CD14-positive monocyte (primary cell): ENCODE measurements at regions not wholly inside any gene's neighbourhood (a gene's known extent, or its start where the extent isn't known, plus 50 kb on each side); places are given as distances from the start of the nearest gene placed in this dataset.

Source experiments
- DNase-seq, 3 donors: peaks; one replicate each; pipeline ENCODE4 v3.0.0-alpha.2; 2011 to 2022
- H2AFZ ChIP-seq: 2 replicates; pipeline ENCODE4 v1.6.0; 2012; ENCODE audit warnings: mild to moderate bottlenecking, low read depth, low read length, inconsistent platforms; ENCODE audit not compliant: insufficient read depth, poor library complexity, severe bottlenecking
- H3K27ac ChIP-seq, 2 donors: 1 replicate in 1 of 2; 2 replicates in 1 of 2; pipeline ENCODE4 v1.5.1; 2012 to 2013; ENCODE audit warnings: low read length in 2 of 2, control low read depth in 1 of 2, inconsistent platforms in 1 of 2, low read depth in 1 of 2, mild to moderate bottlenecking in 1 of 2
- H3K27me3 ChIP-seq, 2 donors: one replicate each; pipeline versions ENCODE4 v1.6.0 to v1.6.1; 2011 to 2013; ENCODE audit warnings: low read length in 2 of 2; ENCODE audit not compliant: control insufficient read depth in 2 of 2, insufficient read depth in 2 of 2
- H3K36me3 ChIP-seq, 2 donors: replicated peaks in 1 of 2; 1 replicate in 1 of 2; 2 replicates in 1 of 2; pipeline versions ENCODE4 v1.5.1 to v1.6.1; 2012 to 2013; ENCODE audit warnings: low read length in 2 of 2, control low read depth in 1 of 2, inconsistent platforms in 1 of 2, mild to moderate bottlenecking in 1 of 2; ENCODE audit not compliant: insufficient read depth in 2 of 2, control insufficient read depth in 1 of 2
- H3K4me1 ChIP-seq, 2 donors: 1 replicate in 1 of 2; 2 replicates in 1 of 2; pipeline versions ENCODE4 v1.5.1 to v1.6.1; 2012 to 2013; ENCODE audit warnings: low read length in 2 of 2, control low read depth in 1 of 2, inconsistent platforms in 1 of 2, mild to moderate bottlenecking in 1 of 2, moderate library complexity in 1 of 2; ENCODE audit not compliant: insufficient read depth in 2 of 2, control insufficient read depth in 1 of 2
- H3K4me2 ChIP-seq: replicated peaks from 2 replicates; pipeline ENCODE3; 2012; ENCODE audit warnings: low read length, moderate library complexity, mild to moderate bottlenecking; ENCODE audit not compliant: poor library complexity, severe bottlenecking; ENCODE audit errors: extremely low read depth
- H3K4me3 ChIP-seq, 3 experiments: fragments of 200-600 bp in 1 of 3; sonication (generic) in 1 of 3; replicated peaks in 1 of 3; 1 replicate in 2 of 3; 2 replicates in 1 of 3; pipeline ENCODE4 v1.5.1; 2011 to 2013; ENCODE audit warnings: low read length in 3 of 3, mild to moderate bottlenecking in 3 of 3, control low read depth in 2 of 3, low read depth in 2 of 3, inconsistent platforms in 1 of 3, moderate library complexity in 1 of 3
- H3K79me2 ChIP-seq: 2 replicates; pipeline ENCODE4 v1.6.0; 2012; ENCODE audit warnings: mild to moderate bottlenecking, control low read depth, inconsistent platforms, low read length, moderate library complexity; ENCODE audit not compliant: insufficient read depth
- H3K9ac ChIP-seq: 2 replicates; pipeline ENCODE4 v1.6.0; 2017; ENCODE audit warnings: low read length, mild to moderate bottlenecking; ENCODE audit not compliant: insufficient read depth, poor library complexity, severe bottlenecking
- H3K9me3 ChIP-seq, 2 donors: replicated peaks in 1 of 2; 1 replicate in 1 of 2; 2 replicates in 1 of 2; pipeline versions ENCODE4 v1.5.1 to v1.6.1; 2012 to 2013; ENCODE audit warnings: low read length in 2 of 2, control low read depth in 1 of 2; ENCODE audit not compliant: control insufficient read depth in 1 of 2, insufficient read depth in 1 of 2
- H4K20me1 ChIP-seq: 2 replicates; pipeline ENCODE4 v1.6.0; 2012; ENCODE audit warnings: mild to moderate bottlenecking, low read length, control low read depth, moderate library complexity; ENCODE audit not compliant: insufficient read depth
- H3K27ac Mint-ChIP-seq, 7 donors: one replicate each; pipeline ENCODE4 v1.8.0; 2020; ENCODE audit warnings: mild to moderate bottlenecking in 7 of 7, mixed read lengths in 7 of 7, moderate library complexity in 6 of 7, inconsistent platforms in 2 of 7
- H3K27me3 Mint-ChIP-seq, 3 donors: one replicate each; pipeline ENCODE4 v1.8.0; 2021 to 2022; ENCODE audit warnings: low read depth in 3 of 3, mild to moderate bottlenecking in 3 of 3, mixed read lengths in 3 of 3, moderate library complexity in 3 of 3, inconsistent platforms in 1 of 3
- H3K36me3 Mint-ChIP-seq, 2 donors: one replicate each; pipeline ENCODE4 v1.8.0; 2020; ENCODE audit warnings: mixed read lengths in 2 of 2, inconsistent platforms in 1 of 2, mild to moderate bottlenecking in 1 of 2
- H3K4me1 Mint-ChIP-seq: one replicate; pipeline ENCODE4 v1.8.0; 2020; ENCODE audit warnings: mild to moderate bottlenecking, mixed read lengths
- H3K4me3 Mint-ChIP-seq, 2 donors: one replicate each; pipeline ENCODE4 v1.8.0; 2020; ENCODE audit warnings: mild to moderate bottlenecking in 2 of 2, mixed read lengths in 2 of 2, moderate library complexity in 1 of 2
- H3K9me3 Mint-ChIP-seq, 7 donors: one replicate each; pipeline ENCODE4 v1.8.0; 2020 to 2022; ENCODE audit warnings: mixed read lengths in 7 of 7, mild to moderate bottlenecking in 6 of 7, moderate library complexity in 6 of 7, inconsistent platforms in 2 of 7
- WGBS: methylation state at CpG from one replicate; pipeline ENCODE4 v1.1.5; 2013; ENCODE audit warnings: missing lambda C conversion rate; ENCODE audit not compliant: insufficient coverage; 5-methylcytosine and 5-hydroxymethylcytosine counted together
- intact Hi-C, 2 donors: fragments of 100-400 bp; cut with micrococcal nuclease; formaldehyde crosslinking; loops; one replicate each; pipeline versions ENCODE4 v1.15.0 to v1.15.1; 2023
- TF ChIP-seq, protein P1 (sequence below): fragments of 200-600 bp; IDR thresholded peaks from one replicate; pipeline ENCODE4 v1.8.0; 2022; ENCODE audit warnings: antibody characterized with exemption, mild to moderate bottlenecking

DNA sequence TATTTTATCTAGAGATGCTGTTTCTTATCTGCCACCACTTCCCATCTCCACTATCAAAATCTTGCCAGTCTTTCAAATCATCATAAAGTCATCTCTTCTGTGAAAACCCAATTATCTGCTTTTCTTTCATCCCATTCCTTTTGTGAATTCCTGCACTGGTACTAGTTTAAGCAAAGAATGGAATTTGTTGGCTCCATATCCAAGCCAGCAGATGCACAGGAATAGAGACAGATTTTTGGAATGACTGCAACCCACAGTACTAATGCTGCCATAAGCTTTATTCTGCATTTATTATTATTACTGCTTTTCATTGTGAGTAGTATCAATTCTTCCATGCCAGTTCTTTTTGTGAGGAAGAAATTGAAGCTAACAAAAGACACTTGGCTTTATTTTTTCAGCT lies 616.7 kb downstream of the RAPGEF2 start:
- no peak overlapping the region for H3K27ac ChIP-seq
- Mint-ChIP-seq H3K9me3 (peaks cover 3 to 15% (median 9%) of the 10 kb centered on the region in 7 donors), H3K4me1 (no peaks in the 10 kb centered on the region), H3K4me3 (no peak overlapping the region), H3K27me3 (no peaks in the 10 kb centered on the region), H3K27ac (no peak overlapping the region), H3K36me3 (no peaks in the 10 kb centered on the region)
- no peak overlapping the region for H3K9ac ChIP-seq
- intact Hi-C loops: no loop called here
- H3K79me2 ChIP-seq: no peaks in the 10 kb centered on the region
- H3K4me1 ChIP-seq: no peaks in the 10 kb centered on the region
- H4K20me1 ChIP-seq: no peaks in the 10 kb centered on the region
- no peak overlapping the region for H3K4me3 ChIP-seq
- no peak overlapping the region for H3K4me2 ChIP-seq
- peaks cover 9 to 15% of the 10 kb centered on the region in 2 donors for H3K9me3 ChIP-seq
- TF ChIP-seq, protein P1, sequence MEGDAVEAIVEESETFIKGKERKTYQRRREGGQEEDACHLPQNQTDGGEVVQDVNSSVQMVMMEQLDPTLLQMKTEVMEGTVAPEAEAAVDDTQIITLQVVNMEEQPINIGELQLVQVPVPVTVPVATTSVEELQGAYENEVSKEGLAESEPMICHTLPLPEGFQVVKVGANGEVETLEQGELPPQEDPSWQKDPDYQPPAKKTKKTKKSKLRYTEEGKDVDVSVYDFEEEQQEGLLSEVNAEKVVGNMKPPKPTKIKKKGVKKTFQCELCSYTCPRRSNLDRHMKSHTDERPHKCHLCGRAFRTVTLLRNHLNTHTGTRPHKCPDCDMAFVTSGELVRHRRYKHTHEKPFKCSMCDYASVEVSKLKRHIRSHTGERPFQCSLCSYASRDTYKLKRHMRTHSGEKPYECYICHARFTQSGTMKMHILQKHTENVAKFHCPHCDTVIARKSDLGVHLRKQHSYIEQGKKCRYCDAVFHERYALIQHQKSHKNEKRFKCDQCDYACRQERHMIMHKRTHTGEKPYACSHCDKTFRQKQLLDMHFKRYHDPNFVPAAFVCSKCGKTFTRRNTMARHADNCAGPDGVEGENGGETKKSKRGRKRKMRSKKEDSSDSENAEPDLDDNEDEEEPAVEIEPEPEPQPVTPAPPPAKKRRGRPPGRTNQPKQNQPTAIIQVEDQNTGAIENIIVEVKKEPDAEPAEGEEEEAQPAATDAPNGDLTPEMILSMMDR: no peak
- no peak for DNase-seq
- no peaks in the 10 kb centered on the region for H3K36me3 ChIP-seq
- no peak overlapping the region for H2AFZ ChIP-seq
- H3K27me3 ChIP-seq: no peaks in the 10 kb centered on the region

DNA sequence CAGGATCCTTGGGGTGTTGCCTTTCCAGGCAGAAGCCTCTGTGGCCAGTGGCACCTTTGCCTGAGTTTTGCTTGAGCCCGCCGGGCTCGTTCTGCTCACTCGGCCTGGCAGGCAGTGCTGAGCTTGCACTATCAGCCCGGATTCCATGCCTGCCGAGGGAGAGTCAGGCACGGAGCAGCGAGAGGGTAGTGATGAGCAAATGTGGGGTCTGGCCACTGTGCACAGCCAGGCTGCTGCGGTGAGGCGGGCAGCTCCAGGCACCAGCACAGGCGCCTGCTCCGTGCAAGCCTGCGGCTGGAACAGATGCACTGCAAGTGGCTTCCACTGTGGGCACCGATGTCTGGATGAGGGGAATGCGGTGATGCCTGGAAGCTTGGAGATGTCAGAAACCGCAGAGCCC lies 619.2 kb downstream of the RAPGEF2 start:
- Mint-ChIP-seq H3K27me3 (no peaks in the 10 kb centered on the region), H3K4me1 (no peaks in the 10 kb centered on the region), H3K9me3 (peaks cover 0 to 6% (median 5%) of the 10 kb centered on the region in 7 donors), H3K27ac (no peak overlapping the region), H3K36me3 (no peaks in the 10 kb centered on the region), H3K4me3 (no peak overlapping the region)
- whole genome bisulfite sequencing: 89% methylated on average over 16 of the region's 16 CpGs
- H3K27me3 ChIP-seq: no peaks in the 10 kb centered on the region
- H3K27ac ChIP-seq: no peak overlapping the region
- H4K20me1 ChIP-seq: no peaks in the 10 kb centered on the region
- TF ChIP-seq, protein P1: no peak
- H3K9ac ChIP-seq: no peak overlapping the region
- H3K36me3 ChIP-seq: no peaks in the 10 kb centered on the region
- DNase-seq: no peak
- no peak overlapping the region for H2AFZ ChIP-seq
- no peak overlapping the region for H3K4me2 ChIP-seq
- no peaks in the 10 kb centered on the region for H3K4me1 ChIP-seq
- no peak overlapping the region for H3K4me3 ChIP-seq
- no peaks in the 10 kb centered on the region for H3K79me2 ChIP-seq
- intact Hi-C loops: no loop called here
- peaks cover 0 to 2% of the 10 kb centered on the region in 2 donors for H3K9me3 ChIP-seq
